AML-193 (cell line): ENCODE measurements at regions not wholly inside any gene's neighbourhood (a gene's known extent, or its start where the extent isn't known, plus 50 kb on each side); places are given as distances from the start of the nearest gene placed in this dataset.
"Not testable (repeated sequence)": the region's sequence is repeated elsewhere in the genome, so short reads cannot be mapped to it uniquely, and the experiment has no call there.

Experiments used
- DNase-seq, 2 experiments: peaks; one replicate each; lab custom pipeline; 2025; lab: John Stamatoyannopoulos, UW

- DNase-seq: no peak
Observed at GRCh38 chr7:53087274-53087673, 51.8 kb downstream of the POM121L12 start.

GRCh38 chr7:53094191-53094590 lies 58.8 kb downstream of the POM121L12 start:
- DNase-seq: no peak

- no peak for DNase-seq
Observed at GRCh38 chr7:53094827-53095226, 59.4 kb downstream of the POM121L12 start.

GRCh38 chr7:53095731-53096501 lies 60.5 kb downstream of the POM121L12 start:
- DNase-seq: no peak

- DNase-seq: no peak
Observed at GRCh38 chr7:53100091-53100490, 64.7 kb downstream of the POM121L12 start.

- DNase-seq: no peak
Observed at GRCh38 chr7:53101026-53101425, 65.6 kb downstream of the POM121L12 start.

- DNase-seq: no peak
Observed at GRCh38 chr7:53110425-53110824, 75.0 kb downstream of the POM121L12 start.

GRCh38 chr7:53111031-53111430 lies 75.6 kb downstream of the POM121L12 start:
- no peak for DNase-seq

GRCh38 chr7:53113424-53113823 lies 78.0 kb downstream of the POM121L12 start:
- no peak for DNase-seq

GRCh38 chr7:53119514-53119941 lies 84.1 kb downstream of the POM121L12 start:
- DNase-seq: no peak

- no peak for DNase-seq
Observed at GRCh38 chr7:53121374-53121773, 85.9 kb downstream of the POM121L12 start.

- no peak for DNase-seq
Observed at GRCh38 chr7:53131697-53132096, 96.3 kb downstream of the POM121L12 start.

GRCh38 chr7:53151496-53151895 lies 116.1 kb downstream of the POM121L12 start:
- DNase-seq: no peak

- DNase-seq: not testable (repeated sequence)
Observed at GRCh38 chr7:53187184-53187583, 151.8 kb downstream of the POM121L12 start.

- DNase-seq: no peak
Observed at GRCh38 chr7:53191191-53191695, 155.8 kb downstream of the POM121L12 start.

- no peak for DNase-seq
Observed at GRCh38 chr7:53191836-53192443, 156.5 kb downstream of the POM121L12 start.

- no peak for DNase-seq
Observed at GRCh38 chr7:53205006-53205405, 169.6 kb downstream of the POM121L12 start.

GRCh38 chr7:53209129-53209528 lies 173.7 kb downstream of the POM121L12 start:
- DNase-seq: no peak

GRCh38 chr7:53214463-53214862 lies 179.0 kb downstream of the POM121L12 start:
- DNase-seq: no peak

GRCh38 chr7:53218730-53219504 lies 183.5 kb downstream of the POM121L12 start:
- DNase-seq: no peak

GRCh38 chr7:53229202-53229601 lies 193.8 kb downstream of the POM121L12 start:
- no peak for DNase-seq

GRCh38 chr7:53237344-53237913 lies 202.0 kb downstream of the POM121L12 start:
- DNase-seq: no peak
